Stimulated activated CD4-positive, alpha-beta T cell treated with anti-CD3 and anti-CD28 coated beads, Interleukin-1b, Interleukin-23, amount 100 ng/mL, for 4 hours (primary cell): ENCODE measurements at regions not wholly inside any gene's neighbourhood (a gene's known extent, or its start where the extent isn't known, plus 50 kb on each side); places are given as distances from the start of the nearest gene placed in this dataset.
"Not testable (repeated sequence)": the region's sequence is repeated elsewhere in the genome, so short reads cannot be mapped to it uniquely, and the experiment has no call there.

Source experiments
- DNase-seq, 2 donors: peaks; one replicate each; pipeline ENCODE4 v3.0.0-alpha.2; 2020; ENCODE audit warnings: low read depth in 2 of 2

DNA sequence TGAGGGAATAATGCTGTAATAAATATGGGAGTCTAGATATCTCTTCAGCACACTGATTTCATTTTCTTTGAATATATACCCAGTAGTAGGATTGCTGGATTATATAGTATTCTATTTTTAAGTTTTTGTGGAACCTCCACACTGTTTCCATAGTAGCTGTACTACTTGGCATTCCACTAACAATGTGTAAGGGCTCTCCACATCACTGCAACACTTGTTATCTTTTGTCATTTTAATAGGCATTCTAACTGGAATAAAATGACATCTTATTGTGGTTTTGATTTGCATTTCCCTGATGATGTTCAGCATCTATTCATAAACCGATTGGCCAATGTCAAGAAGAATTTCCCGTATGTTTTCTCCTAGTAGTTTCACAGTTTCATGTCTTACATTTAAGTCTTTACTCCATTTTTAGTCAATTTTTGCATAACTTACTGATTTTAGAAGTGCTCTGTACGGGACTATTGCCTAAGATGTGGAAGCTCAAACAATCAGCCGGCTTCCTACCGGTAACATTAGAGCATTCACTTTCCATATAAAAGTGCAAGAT lies 1078.8 kb downstream of the TAF11L14 start:
- no peak for DNase-seq

DNA sequence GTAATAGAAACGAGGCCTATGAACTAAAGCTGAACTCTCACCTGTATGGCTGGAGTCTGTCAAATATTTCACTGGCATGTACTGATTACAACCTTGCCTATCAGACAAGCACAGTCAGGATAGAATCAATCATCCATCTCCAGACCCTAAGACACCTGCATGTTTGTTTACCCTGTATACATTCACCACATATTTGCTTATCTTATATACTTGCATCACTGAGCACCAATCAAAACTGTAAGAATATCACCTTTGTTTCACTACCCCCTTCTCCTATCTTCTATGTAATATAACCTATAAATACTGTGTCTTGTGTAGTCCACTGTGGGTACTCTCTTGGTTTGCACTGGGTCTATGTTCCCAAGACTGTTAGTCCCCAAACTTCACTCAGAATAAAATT lies 1085.7 kb downstream of the TAF11L14 start:
- DNase-seq, result no peak

- DNase-seq, result no peak
Measured at GRCh38 chr5:18732556-18733479, 1098.6 kb downstream of the TAF11L14 start.

DNA sequence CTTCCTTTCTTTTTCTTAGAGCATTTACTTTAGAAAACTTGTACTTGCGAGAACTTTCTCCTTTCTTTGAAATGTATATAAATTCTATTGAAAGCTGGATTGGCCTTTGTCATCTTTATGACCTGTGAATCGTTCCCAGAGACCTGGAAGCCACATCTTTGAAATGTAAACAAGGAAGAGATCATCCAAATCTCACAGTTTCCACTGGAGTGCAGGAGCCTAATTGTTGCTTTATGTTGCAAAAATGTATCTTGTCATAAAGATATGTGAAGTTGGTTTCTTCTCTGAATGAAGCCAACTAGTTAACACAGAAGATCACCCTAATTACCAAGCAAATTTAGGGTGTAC lies 1101.8 kb downstream of the TAF11L14 start:
- no peak for DNase-seq

GRCh38 chr5:18736736-18737135 lies 1102.5 kb downstream of the TAF11L14 start:
- DNase-seq, result not testable (repeated sequence)

GRCh38 chr5:18740301-18740700 lies 1106.0 kb downstream of the TAF11L14 start:
- DNase-seq, result no peak

DNA sequence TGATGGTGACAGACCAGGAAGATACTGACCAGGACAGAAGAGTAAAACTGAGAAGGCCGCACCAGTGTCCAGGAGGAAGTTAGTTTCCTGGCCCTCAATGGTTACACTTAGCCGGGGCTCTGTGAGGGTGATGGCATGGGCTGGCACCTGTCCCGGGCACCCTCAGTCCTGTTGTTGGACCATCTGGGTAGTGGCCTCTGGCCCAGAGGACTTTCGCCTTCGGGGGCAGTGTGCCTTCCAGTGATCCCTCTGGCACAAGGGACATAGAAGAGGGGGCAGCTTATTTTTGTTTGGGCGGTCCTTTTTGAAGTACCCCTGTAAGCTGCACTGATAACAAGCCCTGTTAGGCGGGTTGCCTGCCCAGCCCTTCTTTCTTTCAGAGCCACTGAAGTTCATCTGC lies 1108.6 kb downstream of the TAF11L14 start:
- no peak for DNase-seq

DNA sequence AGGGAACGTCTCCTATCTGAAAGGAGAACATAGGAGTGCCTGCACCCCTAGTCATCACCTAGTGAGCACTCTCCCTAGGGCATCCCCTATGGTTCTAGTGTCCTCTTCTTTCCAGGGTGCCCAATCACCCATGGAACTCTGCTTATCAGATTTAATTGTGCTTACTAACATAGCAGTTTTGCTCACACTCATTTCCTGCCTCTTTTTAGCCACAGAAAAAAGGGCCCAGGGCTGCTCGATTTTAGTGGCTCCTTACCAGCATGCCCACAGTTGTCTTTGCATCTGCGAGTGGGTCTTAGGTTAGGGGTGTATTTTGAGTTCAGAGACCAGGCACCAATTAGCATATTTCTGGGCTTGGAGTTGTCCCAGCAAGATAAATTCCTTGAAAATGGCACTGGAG lies 1110.2 kb downstream of the TAF11L14 start:
- no peak for DNase-seq

DNA sequence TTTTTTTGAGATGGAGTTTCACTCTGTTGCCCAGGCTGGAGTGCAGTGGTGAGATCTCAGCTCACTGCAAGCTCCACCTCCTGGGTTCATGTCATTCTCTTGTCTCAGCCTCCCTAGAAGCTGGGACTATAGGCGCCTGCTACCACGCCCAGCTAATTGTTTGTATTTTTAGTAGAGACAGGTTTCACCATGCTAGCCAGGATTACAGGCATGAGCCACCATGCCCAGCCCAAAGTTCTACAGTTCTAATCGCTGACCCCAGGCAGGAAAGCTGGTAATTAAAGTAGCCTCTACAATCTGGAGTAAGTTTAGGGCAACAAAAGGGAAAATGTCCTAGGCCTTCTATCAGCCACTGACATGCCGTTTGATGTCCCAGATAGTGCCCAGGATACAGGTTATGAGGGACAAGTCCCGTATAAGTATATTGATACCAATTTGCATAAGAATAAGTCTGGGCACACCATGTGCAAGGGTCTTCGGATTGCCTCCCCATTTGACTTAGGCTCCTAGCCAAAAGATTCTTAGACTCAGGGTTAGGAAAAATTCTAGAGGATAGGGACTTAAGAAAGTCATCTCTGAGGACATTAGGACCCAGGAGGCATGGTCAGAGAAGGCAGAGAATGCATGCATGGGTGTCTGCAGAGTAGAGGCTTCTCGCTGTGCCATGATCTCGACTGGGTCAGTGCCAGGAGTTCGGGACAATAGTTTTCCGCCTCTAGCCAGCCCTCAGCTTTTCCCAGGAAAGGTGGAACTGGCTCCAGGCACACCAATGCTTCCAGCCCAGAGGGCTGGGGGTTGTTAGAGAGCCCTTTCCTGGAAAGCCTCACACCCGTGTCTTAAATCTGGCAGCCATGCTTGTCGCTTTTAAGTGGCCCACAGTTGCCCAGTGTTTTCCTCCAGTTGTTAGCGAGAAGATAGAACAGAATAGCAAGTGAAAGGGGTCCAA lies 1111.1 kb downstream of the TAF11L14 start:
- DNase-seq, result peak in 1 of 2 donors; percentile 22

GRCh38 chr5:18745988-18746615 lies 1111.8 kb downstream of the TAF11L14 start:
- peak; percentile 14 to 25 for DNase-seq

GRCh38 chr5:18749763-18750162 lies 1115.5 kb downstream of the TAF11L14 start:
- no peak for DNase-seq

- no peak for DNase-seq
Measured at GRCh38 chr5:18752317-18752716, 1118.1 kb downstream of the TAF11L14 start.

- DNase-seq, result no peak
Measured at GRCh38 chr5:18754201-18754600, 1119.9 kb downstream of the TAF11L14 start.

DNA sequence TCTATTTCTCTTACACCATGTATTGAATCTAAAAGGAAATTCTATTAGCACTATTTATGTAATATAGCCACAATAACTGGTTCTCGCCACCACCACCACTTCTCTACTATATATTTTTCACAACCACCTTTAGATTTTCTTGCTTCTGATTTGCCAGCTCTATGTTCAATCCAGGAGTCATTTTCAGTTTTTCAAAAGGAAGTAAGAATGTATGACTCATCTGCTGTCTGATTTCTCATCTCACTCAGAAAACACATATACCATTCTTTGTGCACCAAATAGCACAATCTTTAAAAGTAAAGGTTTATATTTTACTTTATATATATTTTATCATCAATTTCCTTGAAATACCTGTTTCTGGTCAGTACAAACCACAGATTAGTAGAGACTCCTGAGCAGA lies 1127.5 kb downstream of the TAF11L14 start:
- DNase-seq, result no peak

- DNase-seq, result no peak
Measured at GRCh38 chr5:18764161-18764560, 1129.9 kb downstream of the TAF11L14 start.

- DNase-seq, result no peak
Measured at GRCh38 chr5:18765304-18765703, 1131.0 kb downstream of the TAF11L14 start.

GRCh38 chr5:18771097-18771610 lies 1136.9 kb downstream of the TAF11L14 start:
- DNase-seq, result no peak

GRCh38 chr5:18772475-18772874 lies 1138.2 kb downstream of the TAF11L14 start:
- DNase-seq, result no peak

- no peak for DNase-seq
Measured at GRCh38 chr5:18778225-18778624, 1144.0 kb downstream of the TAF11L14 start.

GRCh38 chr5:18789218-18789998 lies 1155.1 kb downstream of the TAF11L14 start:
- no peak for DNase-seq

DNA sequence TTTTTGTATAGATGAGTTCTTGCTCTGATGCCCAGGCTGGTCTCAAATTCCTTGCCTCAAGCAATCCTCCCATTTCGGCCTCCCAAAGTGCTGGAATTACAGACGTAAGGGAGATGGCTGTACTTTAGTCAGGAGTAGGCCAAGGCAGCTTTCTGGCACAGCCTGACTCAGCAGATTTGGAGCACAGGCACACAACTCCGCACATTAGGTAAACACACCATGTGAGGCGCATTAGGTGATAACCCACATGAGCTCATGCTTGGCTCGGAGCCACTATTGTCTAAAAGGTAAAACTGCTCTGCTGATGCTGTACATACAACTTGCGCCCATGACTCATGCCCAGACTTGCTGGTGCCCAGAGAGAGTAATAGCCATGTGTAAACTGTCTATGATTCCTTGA lies 1157.9 kb downstream of the TAF11L14 start:
- DNase-seq, result no peak
